HEK293 (cell line): ENCODE measurements at regions not wholly inside any gene's neighbourhood (a gene's known extent, or its start where the extent isn't known, plus 50 kb on each side); places are given as distances from the start of the nearest gene placed in this dataset.

Source experiments
- CTCF ChIA-PET: fragments of 350-600 bp; formaldehyde crosslinking; extraction: SDS; loops from one replicate; lab custom pipeline; 2021; ENCODE audit warnings: antibody characterized with exemption; lab: Yijun Ruan, JAX
- POLR2A ChIA-PET: fragments of 300-600 bp; formaldehyde crosslinking; extraction: SDS; loops from one replicate; lab custom pipeline; 2020; ENCODE audit warnings: antibody characterized with exemption, inconsistent platforms; lab: Yijun Ruan, JAX
- H3K27ac ChIP-seq: fragments of 200-500 bp; sonication (Bioruptor generic); 2 replicates; pipeline ENCODE4 v1.5.1; 2014; ENCODE audit warnings: low read depth, low read length, control low read depth, inconsistent platforms; ENCODE audit errors: extremely low read depth
- H3K36me3 ChIP-seq, 2 experiments: fragments of 200-500 bp in 1 of 2; sonication (Bioruptor generic) in 1 of 2; 1 replicate in 1 of 2; 2 replicates in 1 of 2; pipeline ENCODE4 v1.5.1; 2014 to 2017; ENCODE audit warnings: inconsistent platforms in 2 of 2, low read length in 2 of 2; ENCODE audit not compliant: control insufficient read depth in 2 of 2, insufficient read depth in 1 of 2
- H3K4me1 ChIP-seq: fragments of 200-500 bp; sonication (Bioruptor generic); 2 replicates; pipeline ENCODE4 v1.5.1; 2014; ENCODE audit warnings: mild to moderate bottlenecking, low read length, inconsistent platforms; ENCODE audit not compliant: control insufficient read depth, insufficient read depth
- H3K4me3 ChIP-seq: 2 replicates; pipeline ENCODE4 v1.5.1; 2011; ENCODE audit warnings: low read depth, mild to moderate bottlenecking, control low read depth, low read length, moderate library complexity
- H3K9me3 ChIP-seq: fragments of 200-500 bp; sonication (Bioruptor generic); 2 replicates; pipeline ENCODE4 v1.5.1; 2014; ENCODE audit warnings: low read depth, low read length, inconsistent platforms; ENCODE audit not compliant: control insufficient read depth, insufficient read depth
- AEBP2 ChIP-seq: fragments of 450-650 bp; formaldehyde crosslinking; IDR thresholded peaks from 2 replicates; pipeline ENCODE4 v1.5.1; 2016; ENCODE audit warnings: missing biosample characterization, missing genetic modification characterization, borderline replicate concordance
- FEZF1 ChIP-seq: fragments of 450-650 bp; formaldehyde crosslinking; IDR thresholded peaks from 2 replicates; pipeline ENCODE4 v1.5.1; 2016; ENCODE audit warnings: missing biosample characterization, missing genetic modification characterization
- HIC1 ChIP-seq: fragments of 450-650 bp; formaldehyde crosslinking; IDR thresholded peaks from 2 replicates; pipeline ENCODE4 v1.5.1; 2016; ENCODE audit warnings: missing biosample characterization, missing genetic modification characterization
- KLF9 ChIP-seq: fragments of 450-650 bp; formaldehyde crosslinking; IDR thresholded peaks from 2 replicates; pipeline ENCODE4 v1.5.1; 2016; ENCODE audit warnings: missing biosample characterization, missing genetic modification characterization, low read depth
- SALL2 ChIP-seq: fragments of 450-650 bp; formaldehyde crosslinking; IDR thresholded peaks from 2 replicates; pipeline ENCODE4 v1.5.0; 2017; ENCODE audit warnings: missing biosample characterization, mild to moderate bottlenecking, missing genetic modification characterization, borderline replicate concordance
- SCRT2 ChIP-seq: fragments of 450-650 bp; formaldehyde crosslinking; IDR thresholded peaks from 2 replicates; pipeline ENCODE4 v1.5.1; 2016; ENCODE audit warnings: missing biosample characterization, missing genetic modification characterization
- TCF7L2 ChIP-seq: IDR thresholded peaks from 2 replicates; pipeline ENCODE4 v1.6.1; 2011; ENCODE audit warnings: low read depth, mild to moderate bottlenecking, inconsistent platforms, low read length, moderate library complexity, borderline replicate concordance
- TRIM28 ChIP-seq: IDR thresholded peaks from 2 replicates; pipeline ENCODE4 v1.6.1; 2011; ENCODE audit warnings: low read length, control low read depth, borderline replicate concordance
- ZBTB8A ChIP-seq: fragments of 450-650 bp; formaldehyde crosslinking; IDR thresholded peaks from 2 replicates; pipeline ENCODE4 v1.5.1; 2016; ENCODE audit warnings: missing biosample characterization, missing genetic modification characterization
- ZFHX2 ChIP-seq: fragments of 450-650 bp; formaldehyde crosslinking; conservative IDR thresholded peaks from 2 replicates; pipeline ENCODE4 v1.5.1; 2016; ENCODE audit warnings: missing biosample characterization, missing genetic modification characterization
- ZIC2 ChIP-seq: fragments of 450-650 bp; formaldehyde crosslinking; IDR thresholded peaks from 2 replicates; pipeline ENCODE4 v1.5.1; 2016; ENCODE audit warnings: missing biosample characterization, missing genetic modification characterization
- ZNF2 ChIP-seq: fragments of 450-650 bp; formaldehyde crosslinking; IDR thresholded peaks from 2 replicates; pipeline ENCODE4 v1.5.1; 2016; ENCODE audit warnings: missing biosample characterization, missing genetic modification characterization
- ZNF214 ChIP-seq: fragments of 450-650 bp; formaldehyde crosslinking; IDR thresholded peaks from 2 replicates; pipeline ENCODE4 v1.5.1; 2017; ENCODE audit warnings: missing biosample characterization, mild to moderate bottlenecking, missing genetic modification characterization, borderline replicate concordance
- ZNF24 ChIP-seq: fragments of 450-650 bp; formaldehyde crosslinking; IDR thresholded peaks from 2 replicates; pipeline ENCODE4 v1.5.1; 2016; ENCODE audit warnings: missing biosample characterization, missing genetic modification characterization
- ZNF248 ChIP-seq: fragments of 450-650 bp; formaldehyde crosslinking; IDR thresholded peaks from 2 replicates; pipeline ENCODE4 v1.5.1; 2017; ENCODE audit warnings: missing biosample characterization, missing genetic modification characterization
- ZNF341 ChIP-seq: fragments of 450-650 bp; formaldehyde crosslinking; IDR thresholded peaks from 2 replicates; pipeline ENCODE4; 2016; ENCODE audit warnings: low read depth, missing biosample characterization, missing genetic modification characterization
- ZNF391 ChIP-seq: fragments of 450-650 bp; formaldehyde crosslinking; IDR thresholded peaks from 2 replicates; pipeline ENCODE4 v1.5.1; 2016; ENCODE audit warnings: low read depth, missing biosample characterization, missing genetic modification characterization, borderline replicate concordance
- ZNF394 ChIP-seq: fragments of 450-650 bp; formaldehyde crosslinking; IDR thresholded peaks from 2 replicates; pipeline ENCODE4 v1.5.1; 2016; ENCODE audit warnings: missing biosample characterization, missing genetic modification characterization, mild to moderate bottlenecking, moderate library complexity, borderline replicate concordance
- ZNF510 ChIP-seq: fragments of 450-650 bp; formaldehyde crosslinking; IDR thresholded peaks from 2 replicates; pipeline ENCODE4 v1.5.1; 2018; ENCODE audit warnings: mild to moderate bottlenecking, missing genetic modification characterization, missing biosample characterization; ENCODE audit not compliant: insufficient replicate concordance
- ZNF560 ChIP-seq: fragments of 450-650 bp; formaldehyde crosslinking; IDR thresholded peaks from 2 replicates; pipeline ENCODE4 v1.5.1; 2017; ENCODE audit warnings: missing biosample characterization, missing genetic modification characterization, borderline replicate concordance
- TF ChIP-seq, protein P1 (sequence below): fragments of 450-650 bp; formaldehyde crosslinking; IDR thresholded peaks from 2 replicates; pipeline ENCODE4 v1.5.1; 2017; ENCODE audit warnings: missing biosample characterization, missing genetic modification characterization
- TF ChIP-seq, protein P2 (sequence below): fragments of 450-650 bp; formaldehyde crosslinking; IDR thresholded peaks from 2 replicates; pipeline ENCODE4 v1.5.1; 2016; ENCODE audit warnings: missing biosample characterization, missing genetic modification characterization
- TF ChIP-seq, protein P3 (sequence below): fragments of 450-650 bp; formaldehyde crosslinking; IDR thresholded peaks from 2 replicates; pipeline ENCODE4 v1.5.1; 2016; ENCODE audit warnings: missing biosample characterization, missing genetic modification characterization, borderline replicate concordance

GRCh38 chr2:575727-576236, 101.4 kb downstream of the TMEM18 start (continued):
- no peak for TF ChIP-seq SALL2 (tag by site-specific recombination)
- no peak for TF ChIP-seq ZNF2 (tag by site-specific recombination)
- TF ChIP-seq SCRT2 = no peak
- no peak for TF ChIP-seq AEBP2 (tag by site-specific recombination)
- TF ChIP-seq, protein P1, sequence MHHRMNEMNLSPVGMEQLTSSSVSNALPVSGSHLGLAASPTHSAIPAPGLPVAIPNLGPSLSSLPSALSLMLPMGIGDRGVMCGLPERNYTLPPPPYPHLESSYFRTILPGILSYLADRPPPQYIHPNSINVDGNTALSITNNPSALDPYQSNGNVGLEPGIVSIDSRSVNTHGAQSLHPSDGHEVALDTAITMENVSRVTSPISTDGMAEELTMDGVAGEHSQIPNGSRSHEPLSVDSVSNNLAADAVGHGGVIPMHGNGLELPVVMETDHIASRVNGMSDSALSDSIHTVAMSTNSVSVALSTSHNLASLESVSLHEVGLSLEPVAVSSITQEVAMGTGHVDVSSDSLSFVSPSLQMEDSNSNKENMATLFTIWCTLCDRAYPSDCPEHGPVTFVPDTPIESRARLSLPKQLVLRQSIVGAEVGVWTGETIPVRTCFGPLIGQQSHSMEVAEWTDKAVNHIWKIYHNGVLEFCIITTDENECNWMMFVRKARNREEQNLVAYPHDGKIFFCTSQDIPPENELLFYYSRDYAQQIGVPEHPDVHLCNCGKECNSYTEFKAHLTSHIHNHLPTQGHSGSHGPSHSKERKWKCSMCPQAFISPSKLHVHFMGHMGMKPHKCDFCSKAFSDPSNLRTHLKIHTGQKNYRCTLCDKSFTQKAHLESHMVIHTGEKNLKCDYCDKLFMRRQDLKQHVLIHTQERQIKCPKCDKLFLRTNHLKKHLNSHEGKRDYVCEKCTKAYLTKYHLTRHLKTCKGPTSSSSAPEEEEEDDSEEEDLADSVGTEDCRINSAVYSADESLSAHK (tag by site-specific recombination) = no peak
- TF ChIP-seq ZNF214 (tag by site-specific recombination) = no peak
- no peak for TF ChIP-seq ZNF24 (tag by site-specific recombination)
- no peak for TF ChIP-seq HIC1 (tag by site-specific recombination)
- no peak for TF ChIP-seq ZNF391

DNA sequence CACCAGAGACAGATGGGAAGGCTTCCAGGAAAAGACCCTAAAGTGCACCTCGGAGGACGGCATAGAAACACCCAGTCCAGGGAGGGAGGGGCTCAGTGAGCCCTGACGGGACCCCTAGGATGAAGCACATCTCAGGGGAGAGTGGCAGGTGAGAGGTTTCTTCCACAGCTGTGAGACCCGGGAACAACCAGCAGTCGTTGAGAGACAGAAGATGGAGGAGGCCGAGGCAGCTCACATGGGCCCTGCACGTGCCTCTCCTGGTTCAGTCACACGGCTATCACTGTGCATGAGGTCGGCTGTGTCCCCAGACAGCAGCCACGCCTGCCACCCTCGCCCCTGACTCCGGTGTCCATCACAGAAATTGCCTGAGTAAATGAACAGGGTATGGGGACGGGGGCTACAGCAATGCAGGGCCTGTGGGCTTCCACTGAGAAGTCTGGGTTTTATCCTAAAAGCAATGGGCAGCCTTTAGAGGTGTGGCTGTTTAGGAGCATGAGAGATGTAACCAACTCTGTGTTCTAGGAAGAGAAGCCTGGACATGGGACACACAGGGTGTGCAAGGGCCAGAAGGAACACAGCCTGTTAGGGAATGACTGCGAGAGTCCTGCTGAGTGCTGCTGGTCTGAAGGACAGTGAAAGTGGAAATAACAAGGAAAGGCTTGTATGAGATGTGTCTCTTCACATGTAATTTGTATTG, 102.0 kb downstream of the TMEM18 start:
- Histone ChIP-seq H3K36me3 (no peaks in the 10 kb centered on the region), H3K27ac (no peak overlapping the region), H3K9me3 (peaks cover 2% of the 10 kb centered on the region; the same call in 1 of the 2 replicates), H3K4me3 (no peak overlapping the region), H3K4me1 (no peaks in the 10 kb centered on the region)
- ChIA-PET POLR2A (no interaction called here), CTCF (no interaction called here)
- TF ChIP-seq, protein P2, sequence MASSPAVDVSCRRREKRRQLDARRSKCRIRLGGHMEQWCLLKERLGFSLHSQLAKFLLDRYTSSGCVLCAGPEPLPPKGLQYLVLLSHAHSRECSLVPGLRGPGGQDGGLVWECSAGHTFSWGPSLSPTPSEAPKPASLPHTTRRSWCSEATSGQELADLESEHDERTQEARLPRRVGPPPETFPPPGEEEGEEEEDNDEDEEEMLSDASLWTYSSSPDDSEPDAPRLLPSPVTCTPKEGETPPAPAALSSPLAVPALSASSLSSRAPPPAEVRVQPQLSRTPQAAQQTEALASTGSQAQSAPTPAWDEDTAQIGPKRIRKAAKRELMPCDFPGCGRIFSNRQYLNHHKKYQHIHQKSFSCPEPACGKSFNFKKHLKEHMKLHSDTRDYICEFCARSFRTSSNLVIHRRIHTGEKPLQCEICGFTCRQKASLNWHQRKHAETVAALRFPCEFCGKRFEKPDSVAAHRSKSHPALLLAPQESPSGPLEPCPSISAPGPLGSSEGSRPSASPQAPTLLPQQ (tag by site-specific recombination) = no peak
- TF ChIP-seq, protein P3, sequence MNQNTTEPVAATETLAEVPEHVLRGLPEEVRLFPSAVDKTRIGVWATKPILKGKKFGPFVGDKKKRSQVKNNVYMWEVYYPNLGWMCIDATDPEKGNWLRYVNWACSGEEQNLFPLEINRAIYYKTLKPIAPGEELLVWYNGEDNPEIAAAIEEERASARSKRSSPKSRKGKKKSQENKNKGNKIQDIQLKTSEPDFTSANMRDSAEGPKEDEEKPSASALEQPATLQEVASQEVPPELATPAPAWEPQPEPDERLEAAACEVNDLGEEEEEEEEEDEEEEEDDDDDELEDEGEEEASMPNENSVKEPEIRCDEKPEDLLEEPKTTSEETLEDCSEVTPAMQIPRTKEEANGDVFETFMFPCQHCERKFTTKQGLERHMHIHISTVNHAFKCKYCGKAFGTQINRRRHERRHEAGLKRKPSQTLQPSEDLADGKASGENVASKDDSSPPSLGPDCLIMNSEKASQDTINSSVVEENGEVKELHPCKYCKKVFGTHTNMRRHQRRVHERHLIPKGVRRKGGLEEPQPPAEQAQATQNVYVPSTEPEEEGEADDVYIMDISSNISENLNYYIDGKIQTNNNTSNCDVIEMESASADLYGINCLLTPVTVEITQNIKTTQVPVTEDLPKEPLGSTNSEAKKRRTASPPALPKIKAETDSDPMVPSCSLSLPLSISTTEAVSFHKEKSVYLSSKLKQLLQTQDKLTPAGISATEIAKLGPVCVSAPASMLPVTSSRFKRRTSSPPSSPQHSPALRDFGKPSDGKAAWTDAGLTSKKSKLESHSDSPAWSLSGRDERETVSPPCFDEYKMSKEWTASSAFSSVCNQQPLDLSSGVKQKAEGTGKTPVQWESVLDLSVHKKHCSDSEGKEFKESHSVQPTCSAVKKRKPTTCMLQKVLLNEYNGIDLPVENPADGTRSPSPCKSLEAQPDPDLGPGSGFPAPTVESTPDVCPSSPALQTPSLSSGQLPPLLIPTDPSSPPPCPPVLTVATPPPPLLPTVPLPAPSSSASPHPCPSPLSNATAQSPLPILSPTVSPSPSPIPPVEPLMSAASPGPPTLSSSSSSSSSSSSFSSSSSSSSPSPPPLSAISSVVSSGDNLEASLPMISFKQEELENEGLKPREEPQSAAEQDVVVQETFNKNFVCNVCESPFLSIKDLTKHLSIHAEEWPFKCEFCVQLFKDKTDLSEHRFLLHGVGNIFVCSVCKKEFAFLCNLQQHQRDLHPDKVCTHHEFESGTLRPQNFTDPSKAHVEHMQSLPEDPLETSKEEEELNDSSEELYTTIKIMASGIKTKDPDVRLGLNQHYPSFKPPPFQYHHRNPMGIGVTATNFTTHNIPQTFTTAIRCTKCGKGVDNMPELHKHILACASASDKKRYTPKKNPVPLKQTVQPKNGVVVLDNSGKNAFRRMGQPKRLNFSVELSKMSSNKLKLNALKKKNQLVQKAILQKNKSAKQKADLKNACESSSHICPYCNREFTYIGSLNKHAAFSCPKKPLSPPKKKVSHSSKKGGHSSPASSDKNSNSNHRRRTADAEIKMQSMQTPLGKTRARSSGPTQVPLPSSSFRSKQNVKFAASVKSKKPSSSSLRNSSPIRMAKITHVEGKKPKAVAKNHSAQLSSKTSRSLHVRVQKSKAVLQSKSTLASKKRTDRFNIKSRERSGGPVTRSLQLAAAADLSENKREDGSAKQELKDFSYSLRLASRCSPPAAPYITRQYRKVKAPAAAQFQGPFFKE (tag by site-specific recombination) = no peak
- TF ChIP-seq ZNF560 (no peak), TRIM28 (no peak), ZNF341 (no peak), ZNF510 (tag by site-specific recombination) (no peak), ZNF394 (no peak), ZBTB8A (no peak), ZFHX2 (tag by site-specific recombination) (no peak), ZNF248 (tag by site-specific recombination) (no peak), TCF7L2 (no peak), KLF9 (tag by site-specific recombination) (no peak), ZIC2 (tag by site-specific recombination) (no peak), FEZF1 (tag by site-specific recombination) (no peak)
